ENCODE measurements at regions not wholly inside any gene's neighbourhood (a gene's known extent, or its start where the extent isn't known, plus 50 kb on each side); places are given as distances from the start of the nearest gene placed in this dataset.

DNA sequence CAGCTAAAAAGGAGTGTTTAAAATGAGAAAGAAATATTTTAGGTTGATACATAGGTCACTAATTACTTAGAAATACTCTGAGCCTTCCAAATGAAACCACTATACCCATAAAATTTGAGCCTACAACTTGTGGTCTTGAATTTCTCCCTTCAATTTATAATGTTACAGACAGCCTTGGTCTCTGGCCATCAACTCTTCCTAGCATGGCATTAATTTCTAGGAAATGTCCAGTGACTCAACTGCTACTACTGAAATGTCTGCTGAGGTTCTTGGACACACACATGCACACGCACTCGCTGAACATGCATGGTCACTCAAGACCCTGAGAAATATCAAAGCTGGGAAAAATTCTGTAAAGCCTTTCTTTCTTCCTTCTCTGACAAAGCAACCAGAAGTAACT is 61.1 kb upstream of the SAMSN1 start:
- no peak for TF ChIP-seq CTCF (IDR thresholded peaks at IDR 0.05; ENCODE audit: insufficient read depth, low read length, severe bottlenecking)
- no peak for FAIRE-seq
- DNase-seq (ENCODE audit: low read depth), result no peak
- Histone ChIP-seq H3K36me3 (ENCODE audit: control insufficient read depth, insufficient read depth, low read length) (no peaks in the 10 kb centered on the region), H3K27me3 (ENCODE audit: control insufficient read depth, insufficient read depth, low read length) (no peaks in the 10 kb centered on the region), H3K4me3 (ENCODE audit: low read depth, low read length) (no peak overlapping the region)

GRCh38 chr21:14603202-14603601 is 57.1 kb upstream of the SAMSN1 start:
- Histone ChIP-seq H3K36me3 (ENCODE audit: control insufficient read depth, insufficient read depth, low read length) (no peaks in the 10 kb centered on the region), H3K4me3 (ENCODE audit: low read depth, low read length) (no peak overlapping the region), H3K27me3 (ENCODE audit: control insufficient read depth, insufficient read depth, low read length) (no peaks in the 10 kb centered on the region)
- TF ChIP-seq CTCF (IDR thresholded peaks at IDR 0.05; ENCODE audit: insufficient read depth, low read length, severe bottlenecking), result no peak
- FAIRE-seq, result no peak
- peak; percentile 85 for DNase-seq (ENCODE audit: low read depth)

GRCh38 chr21:14602382-14602958 is 56.4 kb upstream of the SAMSN1 start:
- DNase-seq (ENCODE audit: low read depth) (no peak), FAIRE-seq (no peak)
- TF ChIP-seq CTCF (IDR thresholded peaks at IDR 0.05; ENCODE audit: insufficient read depth, low read length, severe bottlenecking), result no peak
- Histone ChIP-seq H3K4me3 (ENCODE audit: low read depth, low read length) (no peak overlapping the region), H3K36me3 (ENCODE audit: control insufficient read depth, insufficient read depth, low read length) (no peaks in the 10 kb centered on the region), H3K27me3 (ENCODE audit: control insufficient read depth, insufficient read depth, low read length) (no peaks in the 10 kb centered on the region)

DNA sequence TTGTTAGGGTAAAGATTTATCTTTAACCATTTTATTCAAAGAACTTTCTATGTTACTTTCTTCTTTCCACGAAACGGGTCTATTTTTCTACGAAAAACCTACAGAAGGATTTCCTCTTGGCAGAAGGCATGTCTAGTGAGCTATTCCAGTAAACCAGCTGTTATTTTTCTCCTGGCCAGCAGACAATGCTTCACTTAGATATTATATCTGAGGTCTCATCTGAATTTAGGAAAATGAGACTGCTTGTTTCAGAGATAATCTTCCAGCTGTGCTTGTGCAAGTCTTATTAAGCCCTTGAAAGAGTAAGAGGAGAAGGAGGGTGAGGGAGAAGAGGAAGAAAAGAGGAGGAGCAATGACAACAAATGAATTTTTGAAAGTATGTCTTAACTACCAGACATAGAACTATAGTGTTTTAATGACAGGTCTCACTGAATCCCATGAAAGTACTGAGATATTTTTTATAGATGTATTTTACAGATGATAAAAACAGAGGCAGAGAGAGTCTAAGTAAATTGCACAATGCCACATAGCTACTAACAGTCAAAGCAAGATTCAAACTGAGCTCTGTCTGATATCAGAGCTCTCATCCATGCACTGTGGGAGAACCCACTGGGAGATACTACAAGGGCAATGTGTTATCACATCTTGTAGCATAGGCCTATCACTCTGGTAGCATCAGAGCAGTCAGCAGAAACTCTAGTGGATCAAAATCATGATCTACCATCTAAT is 54.6 kb upstream of the SAMSN1 start:
- Histone ChIP-seq H3K36me3 (ENCODE audit: control insufficient read depth, insufficient read depth, low read length) (no peaks in the 10 kb centered on the region), H3K4me3 (ENCODE audit: low read depth, low read length) (no peak overlapping the region), H3K27me3 (ENCODE audit: control insufficient read depth, insufficient read depth, low read length) (no peaks in the 10 kb centered on the region)
- TF ChIP-seq CTCF (IDR thresholded peaks at IDR 0.05; ENCODE audit: insufficient read depth, low read length, severe bottlenecking), result no peak
- FAIRE-seq (no peak), DNase-seq (ENCODE audit: low read depth) (no peak)

DNA sequence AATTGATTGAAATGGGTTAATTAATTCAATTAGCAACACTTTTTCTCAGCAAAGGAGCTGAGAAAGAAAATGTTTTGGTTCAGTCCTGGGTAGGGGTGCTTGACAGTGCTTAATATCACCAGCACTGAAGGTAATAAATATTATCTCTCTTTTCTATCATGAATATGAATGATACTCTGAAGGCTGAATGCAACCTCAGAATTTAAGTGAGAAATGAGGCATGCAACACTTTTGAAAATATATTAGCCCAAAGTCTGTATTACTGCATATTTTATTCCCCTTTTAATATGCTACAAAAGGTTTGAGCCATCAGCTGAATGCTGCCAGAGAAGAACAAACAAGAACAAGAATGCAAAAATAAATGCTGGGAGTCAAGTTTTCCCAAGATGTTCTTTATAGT is 52.0 kb upstream of the SAMSN1 start:
- H3K27me3 ChIP-seq (ENCODE audit: control insufficient read depth, insufficient read depth, low read length), result no peaks in the 10 kb centered on the region
- no peak overlapping the region for H3K4me3 ChIP-seq (ENCODE audit: low read depth, low read length)
- H3K36me3 ChIP-seq (ENCODE audit: control insufficient read depth, insufficient read depth, low read length), result no peaks in the 10 kb centered on the region
- no peak for FAIRE-seq
- no peak for TF ChIP-seq CTCF (IDR thresholded peaks at IDR 0.05; ENCODE audit: insufficient read depth, low read length, severe bottlenecking)
- DNase-seq (ENCODE audit: low read depth), result no peak
